Endometrium (tissue), 2 donors: ENCODE measurements at regions not wholly inside any gene's neighbourhood (a gene's known extent, or its start where the extent isn't known, plus 50 kb on each side); places are given as distances from the start of the nearest gene placed in this dataset.

Experiments
- FAIRE-seq: peaks from 2 replicates; lab custom pipeline; 2012; peaks lifted over from hg19 to GRCh38; lab: Jason Lieb, UNC
- donor health status: control.
- donor health status: control.

GRCh38 chr20:40156600-40157317 is 532.3 kb downstream of the MAFB start:
- no peak for FAIRE-seq

DNA sequence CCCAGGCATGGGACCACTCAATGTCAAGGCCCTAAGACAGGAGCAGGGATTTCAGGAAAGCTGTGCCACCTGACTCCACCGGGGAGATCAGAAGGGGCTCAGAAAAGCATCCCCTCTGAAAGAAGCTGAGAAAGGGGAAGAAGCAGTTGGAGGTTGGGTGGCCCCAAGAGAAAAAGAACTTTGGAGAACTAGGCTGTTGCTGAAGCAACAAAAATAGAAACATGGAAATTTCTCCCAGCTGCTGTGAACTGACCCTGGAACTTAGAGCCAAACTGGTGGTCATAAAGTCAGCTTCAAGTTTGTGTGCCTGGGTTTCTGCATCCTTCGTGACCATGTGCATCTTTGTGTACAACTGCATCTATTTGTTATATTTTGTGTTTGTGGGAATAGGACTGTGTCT is 534.5 kb downstream of the MAFB start:
- FAIRE-seq = no peak

DNA sequence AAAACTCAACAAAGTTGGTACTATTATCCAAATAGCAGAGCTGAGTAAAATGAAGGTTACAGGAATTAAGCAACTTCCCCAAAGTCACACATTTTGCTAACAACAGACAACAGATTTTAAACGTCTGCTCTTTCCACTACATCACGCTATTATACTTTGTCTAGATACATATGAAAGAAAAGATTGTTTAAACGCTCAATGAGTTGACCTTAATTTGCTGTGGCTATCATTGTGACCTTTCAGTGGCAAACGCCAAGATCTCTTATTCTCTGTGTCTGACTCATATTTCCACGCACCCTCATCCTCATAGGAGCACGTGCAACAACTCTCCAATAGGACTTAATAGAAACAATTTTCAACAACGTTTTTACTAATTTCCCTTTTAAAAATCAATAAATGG is 540.1 kb downstream of the MAFB start:
- no peak for FAIRE-seq

- no peak for FAIRE-seq
These were observed 543.0 kb downstream of the MAFB start for GRCh38 chr20:40146071-40146470.

- no peak for FAIRE-seq
These were observed 544.5 kb downstream of the MAFB start for GRCh38 chr20:40144581-40144980.

- FAIRE-seq = no peak
These were observed 554.9 kb downstream of the MAFB start for GRCh38 chr20:40134176-40134575.

DNA sequence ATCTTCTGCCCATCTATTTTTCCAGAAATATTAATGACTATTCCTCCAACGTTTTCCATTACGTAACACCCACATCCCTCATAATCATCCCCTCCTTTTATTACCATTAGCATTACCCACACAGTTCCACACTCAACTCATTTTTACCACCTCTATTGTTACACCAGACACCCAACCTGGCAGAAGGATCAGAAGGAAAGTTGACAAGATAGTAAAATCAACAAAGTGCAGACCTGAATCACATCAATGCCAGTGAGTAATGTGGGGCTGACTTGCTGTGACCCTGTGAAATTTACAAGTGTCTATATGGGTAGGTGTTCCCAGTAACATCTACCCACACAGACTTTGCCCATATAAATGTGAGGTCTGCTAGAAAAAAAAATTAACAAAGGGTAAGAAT is 568.2 kb downstream of the MAFB start:
- FAIRE-seq = no peak

GRCh38 chr20:40111282-40111681 is 577.8 kb downstream of the MAFB start:
- FAIRE-seq = no peak

GRCh38 chr20:40110311-40110831 is 578.7 kb downstream of the MAFB start:
- FAIRE-seq = no peak

DNA sequence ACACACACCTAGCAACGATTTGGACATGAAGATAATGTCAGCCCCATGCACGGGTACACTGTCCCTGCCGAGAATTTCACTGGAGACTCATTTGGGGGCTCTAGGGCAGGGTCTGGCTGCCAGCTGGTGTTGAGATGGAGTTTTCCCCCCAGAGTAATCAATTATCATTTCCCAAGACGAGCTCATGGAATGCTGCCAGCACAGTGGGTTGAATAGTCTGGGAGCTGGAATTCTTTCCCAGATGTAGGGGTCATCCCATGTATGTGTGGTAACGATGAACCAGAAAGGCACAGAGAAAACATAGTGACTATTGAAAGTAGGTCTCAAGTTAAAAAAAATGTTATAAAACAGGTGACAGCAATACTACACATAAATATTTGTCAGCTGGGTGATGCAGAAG is 579.9 kb downstream of the MAFB start:
- FAIRE-seq = no peak

- no peak for FAIRE-seq
These were observed 580.7 kb downstream of the MAFB start for GRCh38 chr20:40108321-40108720.

GRCh38 chr20:40104959-40105358 is 584.1 kb downstream of the MAFB start:
- no peak for FAIRE-seq

DNA sequence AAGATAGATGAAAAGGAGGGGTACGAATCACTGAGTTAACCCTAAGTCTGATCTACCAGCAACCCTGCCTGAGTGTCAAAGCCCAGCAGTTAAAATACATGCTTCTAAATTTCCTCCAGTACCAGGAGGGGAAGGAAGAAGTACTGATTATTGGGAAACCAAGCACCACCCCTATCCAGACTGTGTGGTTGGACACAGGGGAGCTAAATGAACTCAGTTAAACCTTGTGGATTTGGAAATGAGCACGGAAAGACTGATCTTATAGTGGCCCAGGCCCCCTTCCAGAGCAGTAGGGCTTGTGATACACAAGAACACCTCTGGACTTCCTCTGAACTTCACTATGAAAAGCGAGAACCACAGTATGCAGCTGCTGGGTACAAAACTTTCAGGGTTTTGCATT is 585.6 kb downstream of the MAFB start:
- FAIRE-seq = no peak

- no peak for FAIRE-seq
These were observed 587.5 kb downstream of the MAFB start for GRCh38 chr20:40101560-40101959.

DNA sequence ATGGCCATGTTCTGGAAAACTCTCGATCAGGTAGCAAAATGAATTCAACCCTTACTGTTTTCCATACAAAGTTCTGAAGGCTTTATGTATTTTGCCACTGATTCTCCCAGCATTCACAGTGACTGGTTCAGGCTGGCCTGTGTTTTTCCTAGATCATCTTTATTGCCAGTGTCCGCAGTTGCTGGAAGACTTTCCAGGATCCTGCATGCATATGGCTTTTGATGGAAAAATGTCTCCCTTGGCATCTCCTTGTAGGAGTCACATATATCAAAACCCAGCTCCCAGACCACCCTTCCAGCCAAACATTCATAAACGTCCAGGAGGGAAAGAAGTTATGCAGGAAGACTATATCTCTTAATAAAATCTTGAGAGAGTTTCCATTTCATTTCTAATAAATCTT is 588.8 kb downstream of the MAFB start:
- no peak for FAIRE-seq

DNA sequence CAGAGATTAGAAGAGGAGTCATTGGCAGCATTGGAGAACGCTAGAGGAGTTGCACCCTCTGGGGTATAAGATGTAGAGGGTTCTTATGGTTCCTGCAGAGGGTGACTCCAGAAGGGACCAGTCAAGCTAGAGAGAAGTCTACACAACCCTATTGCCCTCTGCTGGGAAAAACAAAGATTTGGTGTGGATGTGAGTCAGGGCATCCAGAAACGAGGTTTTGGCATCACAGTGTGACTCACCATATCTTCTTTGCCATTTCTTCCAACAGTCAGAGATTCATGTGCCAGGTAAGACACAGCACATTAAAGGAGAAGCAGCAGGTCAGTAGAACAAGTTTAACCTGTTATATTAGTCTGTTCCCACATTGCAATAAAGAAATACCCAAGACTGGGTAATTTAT is 598.8 kb downstream of the MAFB start:
- FAIRE-seq = no peak

- no peak for FAIRE-seq
These were observed 601.5 kb downstream of the MAFB start for GRCh38 chr20:40087496-40087895.

DNA sequence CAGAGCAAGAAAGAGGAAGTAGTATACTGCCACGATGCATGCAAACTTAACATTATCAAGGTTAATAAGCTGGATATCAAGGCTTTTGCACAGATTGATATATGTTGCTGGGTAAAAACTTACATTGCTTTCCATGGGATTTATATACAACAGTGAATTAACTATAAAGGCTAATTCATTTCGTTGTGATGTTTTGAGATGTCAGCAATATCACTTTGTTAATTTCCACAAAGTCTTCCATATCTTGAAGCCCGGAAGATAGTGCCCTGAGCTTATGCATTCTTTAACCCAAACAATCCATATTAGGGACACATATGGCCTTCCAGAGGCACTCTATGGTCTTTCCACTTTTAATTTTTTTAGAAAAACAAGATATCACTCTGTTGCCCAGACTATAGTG is 603.5 kb downstream of the MAFB start:
- no peak for FAIRE-seq

DNA sequence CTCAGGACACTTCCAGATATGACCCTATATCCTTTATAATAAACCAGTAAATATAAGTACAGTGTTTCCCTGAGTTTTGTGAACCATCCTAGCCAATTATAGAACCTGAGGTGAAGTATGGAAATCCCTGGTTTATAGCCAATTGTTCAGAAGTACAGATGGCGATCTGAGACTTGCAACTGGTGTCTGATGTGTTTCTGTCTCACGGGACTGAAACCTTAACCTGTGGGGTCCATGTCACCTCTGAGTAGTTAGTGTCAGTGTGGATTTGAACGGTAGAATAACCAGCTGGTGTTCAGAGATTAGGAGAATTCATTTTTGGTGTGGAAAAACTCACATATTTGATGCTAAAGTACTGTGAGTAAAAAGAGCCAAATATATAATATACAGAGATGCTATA is 606.6 kb downstream of the MAFB start:
- FAIRE-seq = no peak

DNA sequence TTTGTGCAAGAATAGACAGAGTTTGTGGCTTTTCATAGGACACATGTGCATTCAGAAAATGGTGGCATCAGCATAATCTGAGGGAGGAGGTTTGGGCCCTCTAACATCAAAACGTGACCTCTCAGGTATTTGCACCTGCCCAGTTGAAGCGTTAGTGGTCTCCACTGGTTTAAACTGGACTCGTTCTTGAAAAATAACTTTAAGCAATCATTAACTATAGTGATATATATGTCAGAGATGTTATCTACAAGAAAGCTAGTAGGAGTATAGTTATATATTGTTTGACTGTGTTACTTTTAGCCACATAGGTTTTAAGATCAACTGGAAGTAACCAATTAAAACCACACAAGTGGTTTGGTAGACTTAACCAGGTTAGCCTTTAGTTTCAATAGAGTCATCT is 607.4 kb downstream of the MAFB start:
- no peak for FAIRE-seq

DNA sequence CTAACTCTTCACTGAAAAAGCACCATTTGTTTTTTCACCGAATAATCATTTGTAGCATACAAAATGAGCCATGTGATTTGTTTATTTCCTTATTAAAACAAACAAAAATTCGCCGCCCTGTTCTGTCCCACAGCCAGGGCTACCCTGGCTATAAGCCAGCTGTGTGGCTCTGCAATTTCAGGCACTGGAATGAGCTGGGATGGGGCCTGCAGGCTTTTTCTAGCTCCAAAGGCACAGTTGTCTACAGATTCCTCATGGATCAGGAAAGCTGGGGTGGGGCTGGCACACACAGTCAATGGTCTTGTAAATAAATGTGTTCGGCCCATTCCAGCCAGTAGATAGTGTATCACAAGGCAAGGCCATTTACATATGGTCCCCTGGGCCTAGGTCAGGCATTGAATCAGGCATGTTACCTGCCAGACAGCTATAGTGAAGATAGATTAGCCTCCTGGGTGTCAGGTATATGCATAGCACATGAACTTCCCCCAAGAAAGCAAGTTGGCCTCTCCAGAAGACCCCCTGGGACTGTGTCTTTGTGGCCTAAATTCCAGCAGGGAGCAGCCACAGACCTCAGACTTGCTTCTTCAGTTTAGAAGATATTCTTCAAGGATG is 608.9 kb downstream of the MAFB start:
- FAIRE-seq = no peak

DNA sequence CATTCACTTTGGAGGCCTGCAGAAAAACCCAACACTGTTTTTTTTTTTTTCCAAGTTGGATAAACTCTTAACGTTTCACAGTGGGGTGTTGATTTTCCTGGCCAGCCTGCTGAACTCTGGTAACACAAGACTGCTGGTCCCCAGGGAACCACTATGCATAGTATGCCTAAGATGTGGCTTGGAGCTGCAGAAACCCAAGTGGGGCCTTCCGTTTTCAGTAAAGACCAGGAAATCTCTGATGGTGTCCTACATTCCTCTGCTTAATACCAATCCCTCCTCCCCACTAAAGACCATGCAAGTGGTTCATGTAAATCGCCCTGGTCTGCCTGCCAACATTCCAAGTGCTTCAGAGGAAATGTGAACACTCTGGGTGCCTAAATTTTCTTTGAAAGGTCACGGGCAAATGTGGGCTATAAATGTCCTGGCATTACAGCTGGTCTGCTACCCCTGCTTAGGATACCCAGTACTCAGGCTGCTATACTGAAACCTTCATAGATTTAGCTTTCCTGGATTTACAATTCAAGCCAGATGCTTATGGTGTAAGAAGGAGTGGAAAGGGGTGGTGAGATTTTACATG is 615.4 kb downstream of the MAFB start:
- no peak for FAIRE-seq

GRCh38 chr20:40072907-40073306 is 616.1 kb downstream of the MAFB start:
- peak; percentile 62 for FAIRE-seq

DNA sequence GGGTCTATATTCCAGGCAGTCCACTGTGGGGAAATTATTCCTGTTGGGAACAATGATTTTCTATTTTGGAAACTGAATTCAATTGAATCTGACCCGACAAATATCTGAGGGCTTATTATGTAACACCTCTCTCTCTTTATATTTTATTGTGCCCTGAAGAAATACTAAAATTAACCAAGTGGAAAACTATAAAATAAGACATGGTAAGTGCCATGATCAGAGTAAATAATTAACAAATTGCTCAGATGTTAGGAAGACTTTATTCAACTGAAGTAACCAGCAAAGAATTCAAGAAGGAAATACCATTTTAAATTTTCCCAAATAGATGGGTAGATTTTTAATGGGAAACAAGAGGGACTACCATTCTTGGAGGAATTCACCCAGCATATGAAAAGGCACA is 632.9 kb downstream of the MAFB start:
- no peak for FAIRE-seq
